IMR-90 (cell line): ENCODE measurements at regions not wholly inside any gene's neighbourhood (a gene's known extent, or its start where the extent isn't known, plus 50 kb on each side); places are given as distances from the start of the nearest gene placed in this dataset.

ENCODE experiments used
- ATAC-seq: fragments of 200-7000 bp; cut with Tn5 transposase; 2 replicates; pipeline ENCODE4 v1.9.1; 2020; ENCODE audit warnings: low read depth, mild to moderate bottlenecking, moderate library complexity
- BruUV-seq: library from RNA; stranded (reverse); fragments of 400-500 nt; replicated peaks from 2 replicates; lab custom pipeline; 2021; lab: Mats Ljungman, UMichigan
- CTCF ChIA-PET: fragments of 300-600 bp; formaldehyde crosslinking; extraction: SDS; loops from one replicate; lab custom pipeline; 2021; ENCODE audit warnings: antibody characterized with exemption; lab: Yijun Ruan, JAX
- POLR2A ChIA-PET: fragments of 300-600 bp; sonication (Branson Sonifier 250); formaldehyde crosslinking; loops from one replicate; lab custom pipeline; 2022; ENCODE audit warnings: antibody characterized with exemption; ENCODE audit not compliant: unreplicated experiment; lab: Charles Lee
- DNase-seq: peaks from one replicate; pipeline ENCODE4 v3.0.0; 2013
- H2AFZ ChIP-seq: replicated peaks from 2 replicates; pipeline ENCODE3; 2013; ENCODE audit warnings: low read length, mild to moderate bottlenecking; ENCODE audit not compliant: poor library complexity
- H2AK5ac ChIP-seq: 2 replicates; pipeline ENCODE4 v1.6.1; 2013; ENCODE audit warnings: low read depth, low read length, inconsistent platforms
- H2AK9ac ChIP-seq: replicated peaks from 2 replicates; pipeline ENCODE3; 2013; ENCODE audit warnings: mild to moderate bottlenecking, low read depth, low read length, moderate library complexity; ENCODE audit not compliant: poor library complexity
- H2BK120ac ChIP-seq: 2 replicates; pipeline ENCODE4 v1.6.1; 2013; ENCODE audit warnings: low read depth, low read length, inconsistent platforms
- H2BK15ac ChIP-seq: 3 replicates; pipeline ENCODE4 v1.6.1; 2013; ENCODE audit warnings: low read depth, low read length, inconsistent platforms
- H2BK20ac ChIP-seq: 2 replicates; pipeline ENCODE4 v1.6.1; 2013; ENCODE audit warnings: low read depth, mild to moderate bottlenecking, inconsistent platforms, low read length, moderate library complexity
- H2BK5ac ChIP-seq: 2 replicates; pipeline ENCODE4 v1.6.1; 2013; ENCODE audit warnings: mild to moderate bottlenecking, low read depth, low read length, inconsistent platforms; ENCODE audit not compliant: poor library complexity, severe bottlenecking
- H3K14ac ChIP-seq: replicated peaks from 2 replicates; pipeline ENCODE4 v1.6.1; 2013; ENCODE audit warnings: low read depth, low read length, inconsistent platforms
- H3K18ac ChIP-seq: 2 replicates; pipeline ENCODE4 v1.6.1; 2013; ENCODE audit warnings: low read depth, low read length, control low read depth
- H3K23ac ChIP-seq: 2 replicates; pipeline ENCODE4 v1.6.1; 2013; ENCODE audit warnings: low read depth, low read length, inconsistent platforms
- H3K27ac ChIP-seq: 2 replicates; pipeline ENCODE4 v1.5.1; 2013; ENCODE audit warnings: mild to moderate bottlenecking, control low read depth, low read length; ENCODE audit not compliant: insufficient read depth
- H3K27me3 ChIP-seq: 2 replicates; pipeline ENCODE4 v1.6.1; 2013; ENCODE audit warnings: low read length; ENCODE audit not compliant: control insufficient read depth, insufficient read depth
- H3K36me3 ChIP-seq: 2 replicates; pipeline ENCODE4 v1.6.1; 2013; ENCODE audit warnings: low read length, mixed read lengths; ENCODE audit not compliant: control insufficient read depth, insufficient read depth
- H3K4ac ChIP-seq: 2 replicates; pipeline ENCODE4 v1.6.1; 2013; ENCODE audit warnings: low read depth, low read length, inconsistent platforms
- H3K4me1 ChIP-seq: 2 replicates; pipeline ENCODE4 v1.6.1; 2013; ENCODE audit warnings: low read length, mixed read lengths; ENCODE audit not compliant: control insufficient read depth, insufficient read depth
- H3K4me2 ChIP-seq: 2 replicates; pipeline ENCODE4 v1.6.1; 2013; ENCODE audit warnings: low read depth, mild to moderate bottlenecking, control low read depth, low read length, moderate library complexity
- H3K4me3 ChIP-seq: 2 replicates; pipeline ENCODE4 v1.5.1; 2013; ENCODE audit warnings: low read depth, mild to moderate bottlenecking, control low read depth, low read length, moderate library complexity; ENCODE audit not compliant: insufficient read depth
- H3K56ac ChIP-seq: 2 replicates; pipeline ENCODE4 v1.6.1; 2013; ENCODE audit warnings: low read length, inconsistent platforms; ENCODE audit not compliant: insufficient read depth; ENCODE audit errors: extremely low read depth
- H3K79me1 ChIP-seq, 2 experiments: 2 replicates each; pipeline ENCODE4 v1.6.1; 2013; ENCODE audit warnings: low read length in 2 of 2, inconsistent platforms in 1 of 2, low read depth in 1 of 2
- H3K9ac ChIP-seq: 2 replicates; pipeline ENCODE4 v1.6.1; 2013; ENCODE audit warnings: low read depth, low read length, control low read depth
- H3K9me1 ChIP-seq: 2 replicates; pipeline ENCODE4 v1.6.1; 2013; ENCODE audit warnings: low read length, inconsistent platforms; ENCODE audit not compliant: insufficient read depth
- H3K9me3 ChIP-seq: 2 replicates; pipeline ENCODE4 v1.6.1; 2013; ENCODE audit warnings: low read length; ENCODE audit not compliant: control insufficient read depth, insufficient read depth
- H4K20me1 ChIP-seq: 2 replicates; pipeline ENCODE4 v1.6.1; 2013; ENCODE audit warnings: low read length, inconsistent platforms; ENCODE audit not compliant: insufficient read depth
- H4K5ac ChIP-seq: 2 replicates; pipeline ENCODE4 v1.6.1; 2013; ENCODE audit warnings: mild to moderate bottlenecking, low read depth, low read length, control low read depth
- H4K8ac ChIP-seq, 2 experiments: 2 replicates each; pipeline ENCODE4 v1.6.1; 2013; ENCODE audit warnings: low read depth in 2 of 2, low read length in 2 of 2, control low read depth in 1 of 2, inconsistent platforms in 1 of 2
- H4K91ac ChIP-seq: 2 replicates; pipeline ENCODE4 v1.6.1; 2013; ENCODE audit warnings: low read depth, low read length, inconsistent platforms; ENCODE audit not compliant: insufficient read depth
- CEBPB ChIP-seq: IDR thresholded peaks from 2 replicates; pipeline ENCODE4 v1.6.1; 2012; ENCODE audit warnings: low read depth, low read length, improper control_type of control experiment
- CHD1 ChIP-seq: IDR thresholded peaks from 2 replicates; pipeline ENCODE4 v1.6.1; 2012; ENCODE audit warnings: low read depth, low read length, improper control_type of control experiment
- CTCF ChIP-seq: conservative IDR thresholded peaks from 2 replicates; pipeline ENCODE4 v1.5.1; 2012; ENCODE audit warnings: mild to moderate bottlenecking, low read depth, low read length, improper control_type of control experiment
- ELK1 ChIP-seq: fragments of 150-350 bp; IDR thresholded peaks from 2 replicates; pipeline ENCODE4 v1.6.1; 2016; ENCODE audit warnings: low read depth, mild to moderate bottlenecking, low read length, moderate library complexity, borderline replicate concordance
- FOS ChIP-seq: fragments of 150-350 bp; IDR thresholded peaks from 2 replicates; pipeline ENCODE4 v1.6.1; 2016; ENCODE audit warnings: low read depth, low read length
- MAFK ChIP-seq: IDR thresholded peaks from 2 replicates; pipeline ENCODE4 v1.6.1; 2012; ENCODE audit warnings: low read depth, low read length, improper control_type of control experiment
- MAZ ChIP-seq: IDR thresholded peaks from 2 replicates; pipeline ENCODE4 v1.6.1; 2012; ENCODE audit warnings: low read depth, mild to moderate bottlenecking, low read length, improper control_type of control experiment, moderate library complexity, borderline replicate concordance
- MXI1 ChIP-seq: IDR thresholded peaks from 2 replicates; pipeline ENCODE4 v1.6.1; 2012; ENCODE audit warnings: low read depth, mild to moderate bottlenecking, low read length, moderate library complexity, borderline replicate concordance
- NFE2L2 ChIP-seq: fragments of 150-350 bp; IDR thresholded peaks from 2 replicates; pipeline ENCODE4 v1.6.1; 2016; ENCODE audit warnings: low read depth, mild to moderate bottlenecking, low read length
- POLR2A ChIP-seq: IDR thresholded peaks from 2 replicates; pipeline ENCODE4 v1.6.1; 2012; ENCODE audit warnings: mild to moderate bottlenecking, low read depth, low read length
- RAD21 ChIP-seq: IDR thresholded peaks from 2 replicates; pipeline ENCODE4 v1.6.1; 2012; ENCODE audit warnings: low read length, improper control_type of control experiment
- RCOR1 ChIP-seq: IDR thresholded peaks from 2 replicates; pipeline ENCODE4 v1.6.1; 2012; ENCODE audit warnings: mild to moderate bottlenecking, low read length, improper control_type of control experiment; ENCODE audit not compliant: insufficient replicate concordance
- RFX5 ChIP-seq: IDR thresholded peaks from 2 replicates; pipeline ENCODE4 v1.8.0; 2012; ENCODE audit warnings: low read depth, mild to moderate bottlenecking, low read length, moderate library complexity
- WGBS, 2 experiments: methylation state at CpG; one replicate each; pipeline versions ENCODE4 v1.1.5 to v1.1.7; 2013; ENCODE audit warnings: missing lambda C conversion rate in 2 of 2; ENCODE audit not compliant: insufficient read length in 1 of 2; ENCODE audit errors: extremely low coverage in 2 of 2; 5-methylcytosine and 5-hydroxymethylcytosine counted together
- dilution Hi-C: fragments of 300-500 bp; cut with HindIII; formaldehyde crosslinking; loops from one replicate; pipeline ENCODE4 v1.14.3; 2018; ENCODE audit warnings: low sequenced_read_pairs; ENCODE audit not compliant: unreplicated experiment
- in situ Hi-C: fragments of 300-500 bp; cut with MboI; formaldehyde crosslinking; loops from 3 replicates; pipeline ENCODE4 v1.14.3; 2019; ENCODE audit warnings: low sequenced_read_pairs, inconsistent platforms, mixed read lengths
- intact Hi-C: fragments of 100-400 bp; cut with micrococcal nuclease; formaldehyde crosslinking; loops from 2 replicates; pipeline ENCODE4 v1.10.0; 2022
- TF ChIP-seq, protein P1 (sequence below): fragments of 150-350 bp; IDR thresholded peaks from 2 replicates; pipeline ENCODE4 v1.6.1; 2017; ENCODE audit warnings: mild to moderate bottlenecking, antibody characterized with exemption, low read length, low read depth

- Histone ChIP-seq H3K9ac (no peak overlapping the region), H3K4me2 (no peak overlapping the region), H4K8ac (no peak overlapping the region), H3K4ac (no peak overlapping the region), H2BK20ac (no peak overlapping the region), H3K14ac (no peak overlapping the region), H4K5ac (no peak overlapping the region), H3K27ac (no peak overlapping the region), H3K4me1 (no peaks in the 10 kb centered on the region), H3K79me1 (no peaks in the 10 kb centered on the region), H3K36me3 (no peaks in the 10 kb centered on the region), H2BK15ac (no peak overlapping the region), H2AFZ (no peak overlapping the region), H3K56ac (no peak overlapping the region), H2AK5ac (no peak overlapping the region), H3K27me3 (no peaks in the 10 kb centered on the region), H3K9me1 (no peaks in the 10 kb centered on the region), H4K91ac (no peak overlapping the region), H2BK120ac (no peak overlapping the region), H3K4me3 (no peak overlapping the region), H3K18ac (no peak overlapping the region), H4K20me1 (no peaks in the 10 kb centered on the region), H2BK5ac (no peak overlapping the region), H3K23ac (no peak overlapping the region), H3K9me3 (peaks cover 2% of the 10 kb centered on the region; the same call in 1 of the 2 replicates), H2AK9ac (no peak overlapping the region)
- dilution Hi-C loops (no loop called here), in situ Hi-C loops (no loop called here), intact Hi-C loops (no loop called here)
- no CpG with 5 or more reads among the region's 2 CpGs for WGBS, 2 experiments
- POLR2A ChIA-PET, result no interaction called here
- no TSS peak for BruUV-seq
- CTCF ChIA-PET, result no interaction called here
- TF ChIP-seq, protein P1, sequence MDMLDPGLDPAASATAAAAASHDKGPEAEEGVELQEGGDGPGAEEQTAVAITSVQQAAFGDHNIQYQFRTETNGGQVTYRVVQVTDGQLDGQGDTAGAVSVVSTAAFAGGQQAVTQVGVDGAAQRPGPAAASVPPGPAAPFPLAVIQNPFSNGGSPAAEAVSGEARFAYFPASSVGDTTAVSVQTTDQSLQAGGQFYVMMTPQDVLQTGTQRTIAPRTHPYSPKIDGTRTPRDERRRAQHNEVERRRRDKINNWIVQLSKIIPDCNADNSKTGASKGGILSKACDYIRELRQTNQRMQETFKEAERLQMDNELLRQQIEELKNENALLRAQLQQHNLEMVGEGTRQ, result no peak
- TF ChIP-seq CHD1, result no peak
- no peak for TF ChIP-seq RAD21
- TF ChIP-seq CEBPB, result no peak
- no peak for TF ChIP-seq CTCF
- TF ChIP-seq NFE2L2, result no peak
- no peak for TF ChIP-seq MAZ
- TF ChIP-seq RFX5, result no peak
- no peak for TF ChIP-seq ELK1
- TF ChIP-seq MXI1, result no peak
- TF ChIP-seq FOS, result no peak
- TF ChIP-seq RCOR1, result no peak
- no peak for TF ChIP-seq POLR2A
- no peak for TF ChIP-seq MAFK
- ATAC-seq (no peak), DNase-seq (no peak)
These were observed 272.4 kb upstream of the FBXO33 start for GRCh38 chr14:39704594-39704993.
